DOHH2 (cell line): ENCODE measurements at regions not wholly inside any gene's neighbourhood (a gene's known extent, or its start where the extent isn't known, plus 50 kb on each side); places are given as distances from the start of the nearest gene placed in this dataset.

Source experiments
- H3F3A ChIP-seq: fragments of 200-600 bp; sonication (generic), shearing (Covaris generic); 2 replicates; pipeline ENCODE4 v1.6.0; 2016; ENCODE audit warnings: antibody characterized with exemption, mild to moderate bottlenecking; ENCODE audit not compliant: control insufficient read depth, insufficient read depth
- H3K27ac ChIP-seq: fragments of 200-600 bp; sonication (generic); 2 replicates; pipeline ENCODE4 v1.5.1; 2014; ENCODE audit warnings: low read depth, mild to moderate bottlenecking, low read length, moderate library complexity
- H3K27me3 ChIP-seq: fragments of 200-600 bp; sonication (generic); 2 replicates; pipeline ENCODE4 v1.6.1; 2014; ENCODE audit warnings: mild to moderate bottlenecking, low read length, mixed read lengths; ENCODE audit not compliant: control insufficient read depth
- H3K36me3 ChIP-seq: fragments of 200-600 bp; sonication (generic); 2 replicates; pipeline ENCODE4 v1.6.1; 2014; ENCODE audit warnings: mild to moderate bottlenecking, low read length, moderate library complexity, mixed read lengths; ENCODE audit not compliant: control insufficient read depth
- H3K4me1 ChIP-seq: fragments of 200-600 bp; sonication (generic); 2 replicates; pipeline ENCODE4 v1.6.1; 2014; ENCODE audit warnings: mild to moderate bottlenecking, low read length, mixed read lengths; ENCODE audit not compliant: control insufficient read depth
- H3K4me2 ChIP-seq: fragments of 200-600 bp; sonication (generic); 2 replicates; pipeline ENCODE4 v1.6.0; 2014; ENCODE audit warnings: mild to moderate bottlenecking, low read length, moderate library complexity
- H3K4me3 ChIP-seq: fragments of 200-600 bp; sonication (generic); 2 replicates; pipeline ENCODE4 v1.5.1; 2014; ENCODE audit warnings: mild to moderate bottlenecking, low read length, mixed read lengths
- H3K79me2 ChIP-seq: fragments of 200-600 bp; sonication (generic); 2 replicates; pipeline ENCODE4 v1.6.1; 2014; ENCODE audit warnings: mild to moderate bottlenecking, low read length, mixed read lengths; ENCODE audit not compliant: control insufficient read depth
- H3K9me2 ChIP-seq: fragments of 200-600 bp; sonication (generic); replicated peaks from 2 replicates; pipeline ENCODE4 v1.6.1; 2014; ENCODE audit warnings: mild to moderate bottlenecking, low read length, mixed read lengths; ENCODE audit not compliant: control insufficient read depth
- H3K9me3 ChIP-seq: fragments of 200-600 bp; sonication (generic); 2 replicates; pipeline ENCODE4 v1.6.1; 2014; ENCODE audit warnings: antibody characterized with exemption, low read length, mixed read lengths; ENCODE audit not compliant: control insufficient read depth, insufficient read depth
- H4K20me1 ChIP-seq: fragments of 200-600 bp; sonication (generic); 2 replicates; pipeline ENCODE4 v1.6.0; 2014; ENCODE audit warnings: low read depth, mild to moderate bottlenecking, antibody characterized with exemption, low read length, moderate library complexity; ENCODE audit not compliant: control insufficient read depth, insufficient read depth
- CTCF ChIP-seq: fragments of 200-600 bp; sonication (generic); IDR thresholded peaks from one replicate; pipeline ENCODE4 v1.5.1; 2014; ENCODE audit warnings: antibody characterized with exemption, mild to moderate bottlenecking, low read depth, low read length; ENCODE audit not compliant: poor library complexity, severe bottlenecking
- EZH2phosphoT487 ChIP-seq: fragments of 200-600 bp; sonication (generic); IDR thresholded peaks from 2 replicates; pipeline ENCODE4 v1.6.1; 2017; ENCODE audit warnings: borderline replicate concordance, mild to moderate bottlenecking, antibody characterized with exemption, low read length, moderate library complexity, mixed read lengths

- H3K4me2 ChIP-seq: no peak overlapping the region
- H3K4me1 ChIP-seq: no peaks in the 10 kb centered on the region
- no peaks in the 10 kb centered on the region for H4K20me1 ChIP-seq
- H3K36me3 ChIP-seq: no peaks in the 10 kb centered on the region
- H3K4me3 ChIP-seq: no peak overlapping the region
- H3K79me2 ChIP-seq: no peaks in the 10 kb centered on the region
- H3F3A ChIP-seq: no peaks in the 10 kb centered on the region
- no peak for TF ChIP-seq CTCF
- TF ChIP-seq EZH2phosphoT487: no peak
- H3K9me2 ChIP-seq: no peaks in the 10 kb centered on the region
- H3K27ac ChIP-seq: no peak overlapping the region
- H3K27me3 ChIP-seq: no peaks in the 10 kb centered on the region
- no peaks in the 10 kb centered on the region for H3K9me3 ChIP-seq
These were observed 743.3 kb upstream of the PTPRD start for GRCh38 chr9:11356067-11356466.

GRCh38 chr9:11366585-11367129 is 753.9 kb upstream of the PTPRD start:
- no peaks in the 10 kb centered on the region for H3K79me2 ChIP-seq
- H3K4me2 ChIP-seq: no peak overlapping the region
- H3K4me3 ChIP-seq: no peak overlapping the region
- H3K27ac ChIP-seq: no peak overlapping the region
- H3K9me3 ChIP-seq: no peaks in the 10 kb centered on the region
- H3K4me1 ChIP-seq: no peaks in the 10 kb centered on the region
- no peaks in the 10 kb centered on the region for H3F3A ChIP-seq
- no peaks in the 10 kb centered on the region for H3K36me3 ChIP-seq
- H3K9me2 ChIP-seq: no peaks in the 10 kb centered on the region
- no peaks in the 10 kb centered on the region for H3K27me3 ChIP-seq
- no peaks in the 10 kb centered on the region for H4K20me1 ChIP-seq
- TF ChIP-seq CTCF (no peak), EZH2phosphoT487 (no peak)

GRCh38 chr9:11374926-11375325 is 762.1 kb upstream of the PTPRD start:
- Histone ChIP-seq H3K9me2 (no peaks in the 10 kb centered on the region), H4K20me1 (no peaks in the 10 kb centered on the region), H3K4me2 (no peak overlapping the region), H3F3A (no peaks in the 10 kb centered on the region), H3K36me3 (no peaks in the 10 kb centered on the region), H3K4me1 (no peaks in the 10 kb centered on the region), H3K9me3 (no peaks in the 10 kb centered on the region), H3K79me2 (no peaks in the 10 kb centered on the region), H3K4me3 (no peak overlapping the region), H3K27ac (no peak overlapping the region), H3K27me3 (no peaks in the 10 kb centered on the region)
- TF ChIP-seq EZH2phosphoT487: no peak

GRCh38 chr9:11402621-11403020 is 789.8 kb upstream of the PTPRD start:
- no peaks in the 10 kb centered on the region for H3F3A ChIP-seq
- H3K36me3 ChIP-seq: no peaks in the 10 kb centered on the region
- H3K4me1 ChIP-seq: no peaks in the 10 kb centered on the region
- no peaks in the 10 kb centered on the region for H3K27me3 ChIP-seq
- H3K9me3 ChIP-seq: no peaks in the 10 kb centered on the region
- no peak overlapping the region for H3K4me2 ChIP-seq
- no peak for TF ChIP-seq CTCF
- TF ChIP-seq EZH2phosphoT487: no peak
- no peak overlapping the region for H3K27ac ChIP-seq
- no peak overlapping the region for H3K4me3 ChIP-seq
- no peaks in the 10 kb centered on the region for H3K9me2 ChIP-seq
- H4K20me1 ChIP-seq: no peaks in the 10 kb centered on the region
- H3K79me2 ChIP-seq: no peaks in the 10 kb centered on the region
